Liver (tissue), 8 donors: ENCODE measurements at regions not wholly inside any gene's neighbourhood (a gene's known extent, or its start where the extent isn't known, plus 50 kb on each side); places are given as distances from the start of the nearest gene placed in this dataset.

Experiments
- DNase-seq: peaks from one replicate; pipeline ENCODE4 v3.0.0-alpha.2; 2017; ENCODE audit warnings: low spot score
- H3K27ac ChIP-seq, 2 donors: one replicate each; pipeline ENCODE4 v1.7.0; 2013; ENCODE audit warnings: inconsistent platforms in 2 of 2, low read length in 2 of 2, control low read depth in 1 of 2, low read depth in 1 of 2, mild to moderate bottlenecking in 1 of 2
- H3K27me3 ChIP-seq, 4 donors: one replicate each; pipeline versions ENCODE4 v1.6.1 to v1.7.0; 2013; ENCODE audit warnings: low read length in 3 of 4, inconsistent platforms in 1 of 4, mild to moderate bottlenecking in 1 of 4, moderate library complexity in 1 of 4; ENCODE audit not compliant: control insufficient read depth in 4 of 4, insufficient read depth in 4 of 4
- H3K36me3 ChIP-seq, 4 donors: one replicate each; pipeline versions ENCODE4 v1.6.1 to v1.7.0; 2013; ENCODE audit warnings: low read length in 3 of 4, mild to moderate bottlenecking in 3 of 4, low read depth in 1 of 4, moderate library complexity in 1 of 4; ENCODE audit not compliant: control insufficient read depth in 4 of 4, insufficient read depth in 3 of 4
- H3K4me1 ChIP-seq, 4 donors: one replicate each; pipeline versions ENCODE4 v1.6.1 to v1.7.0; 2013; ENCODE audit warnings: low read length in 3 of 4, mild to moderate bottlenecking in 3 of 4, moderate library complexity in 1 of 4; ENCODE audit not compliant: control insufficient read depth in 4 of 4, insufficient read depth in 4 of 4
- H3K4me3 ChIP-seq, 3 donors: one replicate each; pipeline versions ENCODE4 v1.6.1 to v1.7.0; 2013; ENCODE audit warnings: low read length in 3 of 3, control low read depth in 1 of 3, low read depth in 1 of 3, mild to moderate bottlenecking in 1 of 3
- H3K9ac ChIP-seq, 2 donors: one replicate each; pipeline ENCODE4 v1.7.0; 2013; ENCODE audit warnings: low read length in 2 of 2, mild to moderate bottlenecking in 2 of 2, moderate library complexity in 2 of 2, control low read depth in 1 of 2, low read depth in 1 of 2
- H3K9me3 ChIP-seq, 4 donors: one replicate each; pipeline versions ENCODE4 v1.6.1 to v1.7.0; 2013; ENCODE audit warnings: low read length in 3 of 4; ENCODE audit not compliant: control insufficient read depth in 4 of 4
- ATF3 ChIP-seq: IDR thresholded peaks from 2 replicates; pipeline ENCODE4 v1.6.1; 2016; ENCODE audit warnings: antibody characterized with exemption
- CTCF ChIP-seq: fragments of 150-350 bp; IDR thresholded peaks from 2 replicates; pipeline ENCODE4 v1.5.1; 2017; ENCODE audit warnings: improper control_type of control experiment, low read depth, low read length; ENCODE audit not compliant: missing input control
- EGR1 ChIP-seq, 2 donors: IDR thresholded peaks; 2 replicates each; pipeline ENCODE4 v1.6.1; 2016 to 2018; ENCODE audit warnings: antibody characterized with exemption in 2 of 2, low read depth in 2 of 2
- FOXA1 ChIP-seq: IDR thresholded peaks from 2 replicates; pipeline ENCODE4 v1.6.1; 2016; ENCODE audit warnings: antibody characterized with exemption
- FOXA2 ChIP-seq: IDR thresholded peaks from 2 replicates; pipeline ENCODE4 v1.6.1; 2016; ENCODE audit warnings: antibody characterized with exemption
- GABPA ChIP-seq, 2 donors: IDR thresholded peaks in 1 of 2; conservative IDR thresholded peaks in 1 of 2; 2 replicates each; pipeline ENCODE4 v1.6.1; 2016; ENCODE audit warnings: antibody characterized with exemption in 2 of 2, mild to moderate bottlenecking in 1 of 2, moderate library complexity in 1 of 2
- HNF4A ChIP-seq, 2 donors: conservative IDR thresholded peaks; 2 replicates each; pipeline ENCODE4 v1.6.1; 2016; ENCODE audit warnings: antibody characterized with exemption in 2 of 2, mild to moderate bottlenecking in 2 of 2
- HNF4G ChIP-seq: IDR thresholded peaks from 2 replicates; pipeline ENCODE4 v1.6.1; 2016; ENCODE audit warnings: antibody characterized with exemption
- JUND ChIP-seq, 2 donors: IDR thresholded peaks; 2 replicates each; pipeline ENCODE4 v1.6.1; 2016; ENCODE audit warnings: antibody characterized with exemption in 2 of 2
- NR2F2 ChIP-seq: IDR thresholded peaks from 2 replicates; pipeline ENCODE4 v1.6.1; 2016; ENCODE audit warnings: antibody characterized with exemption
- RAD21 ChIP-seq, 2 donors: IDR thresholded peaks; 2 replicates each; pipeline ENCODE4 v1.6.1; 2016; ENCODE audit warnings: antibody characterized with exemption in 2 of 2, mild to moderate bottlenecking in 2 of 2
- RXRA ChIP-seq, 2 donors: IDR thresholded peaks; 2 replicates each; pipeline ENCODE4 v1.6.1; 2017 to 2018; ENCODE audit warnings: antibody characterized with exemption in 2 of 2, mild to moderate bottlenecking in 1 of 2
- SP1 ChIP-seq: IDR thresholded peaks from 2 replicates; pipeline ENCODE4 v1.6.1; 2018; ENCODE audit warnings: antibody characterized with exemption, mild to moderate bottlenecking
- TAF1 ChIP-seq: conservative IDR thresholded peaks from 2 replicates; pipeline ENCODE4 v1.6.1; 2016; ENCODE audit warnings: antibody characterized with exemption, mild to moderate bottlenecking
- ZBTB33 ChIP-seq: IDR thresholded peaks from 2 replicates; pipeline ENCODE4 v1.6.1; 2016; ENCODE audit warnings: antibody characterized with exemption
- WGBS: extraction: QIAGEN DNeasy Blood & Tissue Kit; methylation state at CpG from one replicate; pipeline ENCODE4 v1.1.7; 2013; 5-methylcytosine and 5-hydroxymethylcytosine counted together
- TF ChIP-seq, protein P1 (sequence below): IDR thresholded peaks from 2 replicates; pipeline ENCODE4 v1.6.1; 2016; ENCODE audit warnings: antibody characterized with exemption, mild to moderate bottlenecking
- TF ChIP-seq, protein P2 (sequence below): IDR thresholded peaks from 2 replicates; pipeline ENCODE4 v1.6.1; 2016; ENCODE audit warnings: antibody characterized with exemption
- donor health status: healthy.
- donor health status: healthy.
- donor health status: healthy.
- donor health status: healthy.
- donor health status: healthy.

- WGBS: 70% methylated on average over 2 of the region's 2 CpGs
- H3K9ac ChIP-seq: no peak overlapping the region
- H3K4me3 ChIP-seq: no peak overlapping the region
- no peak overlapping the region for H3K27ac ChIP-seq
- no peaks in the 10 kb centered on the region for H3K27me3 ChIP-seq
- no peaks in the 10 kb centered on the region for H3K9me3 ChIP-seq
- no peak for TF ChIP-seq JUND (IDR thresholded peaks at IDR 0.05)
- no peak for TF ChIP-seq HNF4G
- no peak for TF ChIP-seq ATF3
- TF ChIP-seq, protein P1, sequence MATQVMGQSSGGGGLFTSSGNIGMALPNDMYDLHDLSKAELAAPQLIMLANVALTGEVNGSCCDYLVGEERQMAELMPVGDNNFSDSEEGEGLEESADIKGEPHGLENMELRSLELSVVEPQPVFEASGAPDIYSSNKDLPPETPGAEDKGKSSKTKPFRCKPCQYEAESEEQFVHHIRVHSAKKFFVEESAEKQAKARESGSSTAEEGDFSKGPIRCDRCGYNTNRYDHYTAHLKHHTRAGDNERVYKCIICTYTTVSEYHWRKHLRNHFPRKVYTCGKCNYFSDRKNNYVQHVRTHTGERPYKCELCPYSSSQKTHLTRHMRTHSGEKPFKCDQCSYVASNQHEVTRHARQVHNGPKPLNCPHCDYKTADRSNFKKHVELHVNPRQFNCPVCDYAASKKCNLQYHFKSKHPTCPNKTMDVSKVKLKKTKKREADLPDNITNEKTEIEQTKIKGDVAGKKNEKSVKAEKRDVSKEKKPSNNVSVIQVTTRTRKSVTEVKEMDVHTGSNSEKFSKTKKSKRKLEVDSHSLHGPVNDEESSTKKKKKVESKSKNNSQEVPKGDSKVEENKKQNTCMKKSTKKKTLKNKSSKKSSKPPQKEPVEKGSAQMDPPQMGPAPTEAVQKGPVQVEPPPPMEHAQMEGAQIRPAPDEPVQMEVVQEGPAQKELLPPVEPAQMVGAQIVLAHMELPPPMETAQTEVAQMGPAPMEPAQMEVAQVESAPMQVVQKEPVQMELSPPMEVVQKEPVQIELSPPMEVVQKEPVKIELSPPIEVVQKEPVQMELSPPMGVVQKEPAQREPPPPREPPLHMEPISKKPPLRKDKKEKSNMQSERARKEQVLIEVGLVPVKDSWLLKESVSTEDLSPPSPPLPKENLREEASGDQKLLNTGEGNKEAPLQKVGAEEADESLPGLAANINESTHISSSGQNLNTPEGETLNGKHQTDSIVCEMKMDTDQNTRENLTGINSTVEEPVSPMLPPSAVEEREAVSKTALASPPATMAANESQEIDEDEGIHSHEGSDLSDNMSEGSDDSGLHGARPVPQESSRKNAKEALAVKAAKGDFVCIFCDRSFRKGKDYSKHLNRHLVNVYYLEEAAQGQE: no peak
- TF ChIP-seq, protein P2, sequence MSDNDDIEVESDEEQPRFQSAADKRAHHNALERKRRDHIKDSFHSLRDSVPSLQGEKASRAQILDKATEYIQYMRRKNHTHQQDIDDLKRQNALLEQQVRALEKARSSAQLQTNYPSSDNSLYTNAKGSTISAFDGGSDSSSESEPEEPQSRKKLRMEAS: no peak
- no peak for TF ChIP-seq NR2F2
- no peak for TF ChIP-seq FOXA1
- no peak for TF ChIP-seq CTCF
- TF ChIP-seq ZBTB33: no peak
- no peak for TF ChIP-seq TAF1
- no peak for TF ChIP-seq HNF4A (conservative IDR thresholded peaks at IDR 0.05)
- no peak for TF ChIP-seq EGR1 (IDR thresholded peaks at IDR 0.05; ENCODE audit: low read depth in 2 of 2)
- no peak for TF ChIP-seq FOXA2
- no peak for TF ChIP-seq SP1
- no peak for TF ChIP-seq GABPA (IDR thresholded peaks at IDR 0.05 in 1 of 2, conservative IDR thresholded peaks at IDR 0.05 in 1 of 2)
- no peaks in the 10 kb centered on the region for H3K4me1 ChIP-seq
- H3K36me3 ChIP-seq: no peaks in the 10 kb centered on the region
- no peak for DNase-seq
These were observed 920.2 kb upstream of the VRK2 start for GRCh38 chr2:57126410-57126809.

DNA sequence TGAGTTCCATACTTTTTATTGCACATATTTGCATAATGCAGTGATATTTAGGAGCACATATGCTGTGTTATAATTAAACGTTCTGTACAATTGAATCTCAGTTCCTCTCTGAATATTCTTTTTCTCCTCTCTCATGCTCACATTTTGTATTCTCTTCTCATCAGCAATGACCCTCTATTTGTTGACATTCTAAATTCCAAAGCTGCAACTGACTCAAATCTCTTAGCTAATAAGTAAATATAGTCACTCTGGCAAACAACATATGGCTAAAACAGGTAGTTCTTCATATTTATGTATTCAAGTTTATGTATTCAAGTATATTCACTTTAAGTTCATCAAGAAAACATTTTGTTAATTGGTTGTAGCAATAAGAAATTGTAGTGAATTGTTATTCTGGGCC lies 907.4 kb upstream of the VRK2 start:
- H3K9me3 ChIP-seq: no peaks in the 10 kb centered on the region
- no peaks in the 10 kb centered on the region for H3K36me3 ChIP-seq
- no peak overlapping the region for H3K9ac ChIP-seq
- H3K27me3 ChIP-seq: no peaks in the 10 kb centered on the region
- H3K4me1 ChIP-seq: peaks cover 0 to 6% (median 0%) of the 10 kb centered on the region in 4 donors
- DNase-seq: no peak
- H3K4me3 ChIP-seq: no peak overlapping the region
- WGBS: 33% methylated on average over 1 of the region's 1 CpG
- no peak overlapping the region for H3K27ac ChIP-seq
- TF ChIP-seq HNF4G: no peak
- TF ChIP-seq NR2F2: no peak
- no peak for TF ChIP-seq EGR1 (IDR thresholded peaks at IDR 0.05; ENCODE audit: low read depth in 2 of 2)
- TF ChIP-seq, protein P1: no peak
- no peak for TF ChIP-seq SP1
- TF ChIP-seq, protein P2: no peak
- no peak for TF ChIP-seq CTCF
- TF ChIP-seq TAF1: no peak
- TF ChIP-seq GABPA (IDR thresholded peaks at IDR 0.05 in 1 of 2, conservative IDR thresholded peaks at IDR 0.05 in 1 of 2): no peak
- no peak for TF ChIP-seq FOXA2
- TF ChIP-seq RAD21 (IDR thresholded peaks at IDR 0.05): no peak
- no peak for TF ChIP-seq HNF4A (conservative IDR thresholded peaks at IDR 0.05)
- no peak for TF ChIP-seq RXRA (IDR thresholded peaks at IDR 0.05)
- TF ChIP-seq FOXA1: no peak
- no peak for TF ChIP-seq JUND (IDR thresholded peaks at IDR 0.05)
